Suprapubic skin (tissue), 4 donors: ENCODE measurements at regions not wholly inside any gene's neighbourhood (a gene's known extent, or its start where the extent isn't known, plus 50 kb on each side); places are given as distances from the start of the nearest gene placed in this dataset.

Experiments
- DNase-seq, 2 donors: peaks; one replicate each; pipeline ENCODE4 v3.0.0-alpha.2; 2019; ENCODE audit warnings: low spot score in 2 of 2
- H3K27ac ChIP-seq: fragments of 200-600 bp; sonication (generic); one replicate; pipeline ENCODE4 v1.5.1; 2019
- H3K27me3 ChIP-seq: fragments of 200-600 bp; sonication (generic); one replicate; pipeline ENCODE4 v1.5.1; 2019
- H3K36me3 ChIP-seq: fragments of 200-600 bp; sonication (generic); one replicate; pipeline ENCODE4 v1.5.1; 2019
- H3K4me1 ChIP-seq: fragments of 200-600 bp; sonication (generic); one replicate; pipeline ENCODE4 v1.5.1; 2019
- H3K4me3 ChIP-seq: fragments of 200-600 bp; sonication (generic); one replicate; pipeline ENCODE4 v1.5.1; 2019; ENCODE audit warnings: mild to moderate bottlenecking
- H3K9me3 ChIP-seq: fragments of 200-600 bp; sonication (generic); one replicate; pipeline ENCODE4 v1.5.1; 2019
- EP300 ChIP-seq: sonication (generic); formaldehyde crosslinking; IDR thresholded peaks from one replicate; pipeline ENCODE4 v1.6.1; 2017; ENCODE audit warnings: antibody characterized with exemption
- POLR2A ChIP-seq, 2 donors: fragments of 450-650 bp; IDR thresholded peaks; one replicate each; pipeline ENCODE4 v1.6.1; 2017; ENCODE audit warnings: antibody characterized with exemption in 2 of 2, mild to moderate bottlenecking in 2 of 2, moderate library complexity in 2 of 2
- POLR2AphosphoS5 ChIP-seq, 3 donors: sonication (generic); formaldehyde crosslinking; IDR thresholded peaks; one replicate each; pipeline ENCODE4 v1.6.1; 2017; ENCODE audit warnings: antibody characterized with exemption in 3 of 3
- WGBS: methylation state at CpG from one replicate; pipeline ENCODE4 v1.1.5; 2018; 5-methylcytosine and 5-hydroxymethylcytosine counted together
- TF ChIP-seq, protein P1 (sequence below), 2 donors: fragments of 200-600 bp in 1 of 2; fragments of 450-650 bp in 1 of 2; sonication (generic) in 1 of 2; IDR thresholded peaks; one replicate each; pipeline ENCODE4 v1.5.1; 2016 to 2019; ENCODE audit warnings: antibody characterized with exemption in 2 of 2, mild to moderate bottlenecking in 1 of 2, moderate library complexity in 1 of 2

GRCh38 chr3:110815008-110815583 is 256.5 kb upstream of the NECTIN3 start:
- no peak for DNase-seq
- Histone ChIP-seq H3K27ac (no peak overlapping the region), H3K4me1 (no peaks in the 10 kb centered on the region), H3K27me3 (no peaks in the 10 kb centered on the region), H3K4me3 (no peak overlapping the region), H3K36me3 (no peaks in the 10 kb centered on the region), H3K9me3 (no peaks in the 10 kb centered on the region)
- TF ChIP-seq POLR2AphosphoS5 (IDR thresholded peaks at IDR 0.05) (no peak), POLR2A (IDR thresholded peaks at IDR 0.05) (no peak), EP300 (no peak)
- TF ChIP-seq, protein P1, sequence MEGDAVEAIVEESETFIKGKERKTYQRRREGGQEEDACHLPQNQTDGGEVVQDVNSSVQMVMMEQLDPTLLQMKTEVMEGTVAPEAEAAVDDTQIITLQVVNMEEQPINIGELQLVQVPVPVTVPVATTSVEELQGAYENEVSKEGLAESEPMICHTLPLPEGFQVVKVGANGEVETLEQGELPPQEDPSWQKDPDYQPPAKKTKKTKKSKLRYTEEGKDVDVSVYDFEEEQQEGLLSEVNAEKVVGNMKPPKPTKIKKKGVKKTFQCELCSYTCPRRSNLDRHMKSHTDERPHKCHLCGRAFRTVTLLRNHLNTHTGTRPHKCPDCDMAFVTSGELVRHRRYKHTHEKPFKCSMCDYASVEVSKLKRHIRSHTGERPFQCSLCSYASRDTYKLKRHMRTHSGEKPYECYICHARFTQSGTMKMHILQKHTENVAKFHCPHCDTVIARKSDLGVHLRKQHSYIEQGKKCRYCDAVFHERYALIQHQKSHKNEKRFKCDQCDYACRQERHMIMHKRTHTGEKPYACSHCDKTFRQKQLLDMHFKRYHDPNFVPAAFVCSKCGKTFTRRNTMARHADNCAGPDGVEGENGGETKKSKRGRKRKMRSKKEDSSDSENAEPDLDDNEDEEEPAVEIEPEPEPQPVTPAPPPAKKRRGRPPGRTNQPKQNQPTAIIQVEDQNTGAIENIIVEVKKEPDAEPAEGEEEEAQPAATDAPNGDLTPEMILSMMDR (IDR thresholded peaks at IDR 0.05), result no peak
- 50% methylated on average over 1 of the region's 1 CpG for WGBS

- Histone ChIP-seq H3K9me3 (no peaks in the 10 kb centered on the region), H3K4me1 (no peaks in the 10 kb centered on the region), H3K4me3 (no peak overlapping the region), H3K27me3 (no peaks in the 10 kb centered on the region), H3K27ac (no peak overlapping the region), H3K36me3 (no peaks in the 10 kb centered on the region)
- 76% methylated on average over 1 of the region's 1 CpG for WGBS
- DNase-seq, result no peak
- TF ChIP-seq, protein P1 (IDR thresholded peaks at IDR 0.05), result no peak
- TF ChIP-seq POLR2AphosphoS5 (IDR thresholded peaks at IDR 0.05) (no peak), POLR2A (IDR thresholded peaks at IDR 0.05) (no peak), EP300 (no peak)
Observed at GRCh38 chr3:110816008-110816407, 255.6 kb upstream of the NECTIN3 start.

- Histone ChIP-seq H3K4me3 (no peak overlapping the region), H3K27ac (no peak overlapping the region), H3K4me1 (no peaks in the 10 kb centered on the region), H3K36me3 (no peaks in the 10 kb centered on the region), H3K27me3 (no peaks in the 10 kb centered on the region), H3K9me3 (no peaks in the 10 kb centered on the region)
- WGBS, result 83% methylated on average over 1 of the region's 1 CpG
- DNase-seq, result no peak
- TF ChIP-seq, protein P1 (IDR thresholded peaks at IDR 0.05), result no peak
- TF ChIP-seq POLR2A (IDR thresholded peaks at IDR 0.05) (no peak), POLR2AphosphoS5 (IDR thresholded peaks at IDR 0.05) (no peak), EP300 (no peak)
Observed at GRCh38 chr3:110821586-110821985, 250.0 kb upstream of the NECTIN3 start.

- WGBS, result 64% methylated on average over 2 of the region's 2 CpGs
- TF ChIP-seq POLR2A (IDR thresholded peaks at IDR 0.05), result no peak
- no peak for TF ChIP-seq POLR2AphosphoS5 (IDR thresholded peaks at IDR 0.05)
- TF ChIP-seq, protein P1 (IDR thresholded peaks at IDR 0.05), result no peak
- no peak for TF ChIP-seq EP300
Observed at GRCh38 chr3:110822971-110823370, 248.6 kb upstream of the NECTIN3 start.

GRCh38 chr3:110846971-110847370 is 224.6 kb upstream of the NECTIN3 start:
- Histone ChIP-seq H3K27me3 (no peaks in the 10 kb centered on the region), H3K27ac (no peak overlapping the region), H3K36me3 (no peaks in the 10 kb centered on the region), H3K4me1 (no peaks in the 10 kb centered on the region), H3K4me3 (no peak overlapping the region), H3K9me3 (no peaks in the 10 kb centered on the region)
- DNase-seq, result no peak
- WGBS, result 58% methylated on average over 3 of the region's 3 CpGs
- no peak for TF ChIP-seq POLR2AphosphoS5 (IDR thresholded peaks at IDR 0.05)
- no peak for TF ChIP-seq POLR2A (IDR thresholded peaks at IDR 0.05)
- TF ChIP-seq, protein P1 (IDR thresholded peaks at IDR 0.05), result no peak
- TF ChIP-seq EP300, result no peak

More at GRCh38 chr3:110822971-110823370, 248.6 kb upstream of the NECTIN3 start:
- no peak overlapping the region for H3K4me3 ChIP-seq
- H3K36me3 ChIP-seq, result no peaks in the 10 kb centered on the region
- H3K9me3 ChIP-seq, result no peaks in the 10 kb centered on the region
- no peaks in the 10 kb centered on the region for H3K4me1 ChIP-seq
- DNase-seq, result no peak
- no peaks in the 10 kb centered on the region for H3K27me3 ChIP-seq
- no peak overlapping the region for H3K27ac ChIP-seq
